Keratinocyte (primary cell): ENCODE measurements at regions not wholly inside any gene's neighbourhood (a gene's known extent, or its start where the extent isn't known, plus 50 kb on each side); places are given as distances from the start of the nearest gene placed in this dataset.

Source experiments
- DNase-seq: peaks from one replicate; pipeline ENCODE4 v3.0.0-alpha.2; 2011; ENCODE audit warnings: low read depth, missing footprints, low spot score
- FAIRE-seq: peaks from 2 replicates; lab custom pipeline; 2011; peaks lifted over from hg19 to GRCh38; lab: Jason Lieb, UNC
- H2AFZ ChIP-seq: 2 replicates; pipeline ENCODE4 v1.6.0; 2012; ENCODE audit warnings: low read length, control low read depth, inconsistent platforms; ENCODE audit not compliant: control insufficient read depth
- H3K27ac ChIP-seq: 2 replicates; pipeline ENCODE4 v1.5.1; 2011; ENCODE audit warnings: low read length; ENCODE audit not compliant: control insufficient read depth, insufficient read depth
- H3K27me3 ChIP-seq: 3 replicates; pipeline ENCODE4 v1.6.0; 2011; ENCODE audit warnings: low read length; ENCODE audit not compliant: control insufficient read depth, insufficient read depth; ENCODE audit errors: extremely low read depth
- H3K36me3 ChIP-seq, 2 experiments: 2 replicates in 1 of 2; 3 replicates in 1 of 2; pipeline ENCODE4 v1.5.1; 2011; ENCODE audit warnings: low read length in 2 of 2, mild to moderate bottlenecking in 1 of 2; ENCODE audit not compliant: control insufficient read depth in 2 of 2, insufficient read depth in 2 of 2; ENCODE audit errors: extremely low read depth in 1 of 2
- H3K4me1 ChIP-seq: 3 replicates; pipeline ENCODE4 v1.5.1; 2011; ENCODE audit warnings: low read length; ENCODE audit not compliant: control insufficient read depth, insufficient read depth; ENCODE audit errors: extremely low read depth
- H3K4me2 ChIP-seq: 3 replicates; pipeline ENCODE4 v1.6.0; 2011; ENCODE audit warnings: low read depth, low read length; ENCODE audit not compliant: control insufficient read depth, insufficient read depth; ENCODE audit errors: extremely low read depth
- H3K4me3 ChIP-seq, 3 experiments: fragments of 200-600 bp in 1 of 3; sonication (generic) in 1 of 3; 2 replicates in 2 of 3; 3 replicates in 1 of 3; pipeline ENCODE4 v1.5.1; 2011 to 2016; ENCODE audit warnings: low read length in 3 of 3, mild to moderate bottlenecking in 3 of 3, control low read depth in 2 of 3, inconsistent platforms in 1 of 3, low read depth in 1 of 3, mixed read lengths in 1 of 3, mixed run types in 1 of 3, moderate library complexity in 1 of 3; ENCODE audit not compliant: control insufficient read depth in 2 of 3, insufficient read depth in 2 of 3; ENCODE audit errors: extremely low read depth in 1 of 3
- H3K79me2 ChIP-seq: 2 replicates; pipeline ENCODE4 v1.6.0; 2012; ENCODE audit warnings: low read length; ENCODE audit not compliant: control insufficient read depth, insufficient read depth
- H3K9ac ChIP-seq: 3 replicates; pipeline ENCODE4 v1.6.0; 2011; ENCODE audit warnings: low read length; ENCODE audit not compliant: control insufficient read depth, insufficient read depth; ENCODE audit errors: extremely low read depth
- H3K9me1 ChIP-seq: 3 replicates; pipeline ENCODE4 v1.6.0; 2011; ENCODE audit warnings: low read length; ENCODE audit not compliant: control insufficient read depth, insufficient read depth; ENCODE audit errors: extremely low read depth
- H3K9me3 ChIP-seq: 2 replicates; pipeline ENCODE4 v1.5.1; 2012; ENCODE audit warnings: low read depth, low read length; ENCODE audit not compliant: control insufficient read depth
- H4K20me1 ChIP-seq: 3 replicates; pipeline ENCODE4 v1.6.0; 2011; ENCODE audit warnings: low read length; ENCODE audit not compliant: control insufficient read depth, insufficient read depth; ENCODE audit errors: extremely low read depth
- CTCF ChIP-seq, 3 experiments: IDR thresholded peaks in 1 of 3; conservative IDR thresholded peaks in 1 of 3; optimal IDR thresholded peaks in 1 of 3; 2 replicates in 2 of 3; 3 replicates in 1 of 3; pipeline versions ENCODE3 to v1.5.1; 2011; ENCODE audit warnings: low read length in 3 of 3, mild to moderate bottlenecking in 3 of 3, moderate library complexity in 2 of 3, control low read depth in 1 of 3, inconsistent platforms in 1 of 3; ENCODE audit not compliant: insufficient read depth in 2 of 3; ENCODE audit errors: extremely low read depth in 1 of 3
- EZH2 ChIP-seq: IDR thresholded peaks from one replicate; pipeline ENCODE4 v1.6.1; 2012; ENCODE audit warnings: inconsistent platforms, mild to moderate bottlenecking, low read length, moderate library complexity
- dilution Hi-C: fragments of 300-500 bp; cut with MboI; formaldehyde crosslinking; loops from one replicate; pipeline ENCODE4 v1.7.0; 2020; ENCODE audit warnings: low sequenced_read_pairs; ENCODE audit not compliant: extremely low pct_ligation_motif_present

- H3K27ac ChIP-seq = no peak overlapping the region
- no peak overlapping the region for H3K4me3 ChIP-seq
- H3K27me3 ChIP-seq = no peaks in the 10 kb centered on the region
- no peaks in the 10 kb centered on the region for H3K9me3 ChIP-seq
- dilution Hi-C loops = no loop called here
- no peak overlapping the region for H3K9ac ChIP-seq
- H2AFZ ChIP-seq = no peak overlapping the region
- FAIRE-seq (no peak), DNase-seq (no peak)
- H3K36me3 ChIP-seq = no peaks in the 10 kb centered on the region
- no peaks in the 10 kb centered on the region for H3K4me1 ChIP-seq
- H3K9me1 ChIP-seq = no peaks in the 10 kb centered on the region
- H3K4me2 ChIP-seq = no peak overlapping the region
- TF ChIP-seq CTCF (optimal IDR thresholded peaks at IDR 0.05 in 1 of 3, IDR thresholded peaks at IDR 0.05 in 1 of 3, conservative IDR thresholded peaks at IDR 0.05 in 1 of 3; ENCODE audit: extremely low read depth in 1 of 3, insufficient read depth in 2 of 3, low read length in 3 of 3) (no peak), EZH2 (no peak)
- no peaks in the 10 kb centered on the region for H3K79me2 ChIP-seq
- no peaks in the 10 kb centered on the region for H4K20me1 ChIP-seq
These were observed 163.8 kb downstream of the RASSF9 start for GRCh38 chr12:85672436-85672835.

DNA sequence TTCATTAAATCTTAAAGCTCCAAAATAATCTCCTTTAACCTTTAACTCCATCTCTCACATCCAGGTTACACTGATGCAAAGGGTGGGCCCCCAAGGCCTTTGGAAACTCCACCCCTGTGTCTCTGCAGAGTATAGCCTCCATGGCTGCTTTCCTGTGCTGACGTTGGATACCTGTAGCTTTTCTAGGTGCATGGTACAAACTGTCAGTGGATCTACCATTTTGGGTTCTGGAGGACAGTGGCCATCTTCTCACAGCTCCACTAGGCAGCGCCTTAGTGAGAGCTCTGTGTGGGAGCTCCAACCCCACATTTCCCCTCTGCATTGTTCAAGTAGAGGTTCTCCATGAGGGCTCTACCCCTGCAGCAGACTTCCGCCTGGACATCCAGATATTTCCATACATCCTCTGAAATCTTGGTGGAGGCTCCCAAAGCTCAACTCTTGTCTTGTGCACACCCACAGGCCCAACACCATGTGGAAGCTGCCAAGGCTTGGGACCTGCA lies 162.2 kb downstream of the RASSF9 start:
- no peak for DNase-seq
- no peak overlapping the region for H3K9ac ChIP-seq
- no peak for FAIRE-seq

More for the DNA sequence above, 162.2 kb downstream of the RASSF9 start:
- no peak overlapping the region for H3K27ac ChIP-seq
- H3K27me3 ChIP-seq = no peaks in the 10 kb centered on the region
- no peak overlapping the region for H3K4me2 ChIP-seq
- H3K79me2 ChIP-seq = no peaks in the 10 kb centered on the region
- no peaks in the 10 kb centered on the region for H3K4me1 ChIP-seq
- no peaks in the 10 kb centered on the region for H3K9me3 ChIP-seq
- no peaks in the 10 kb centered on the region for H3K36me3 ChIP-seq
- H3K9me1 ChIP-seq = no peaks in the 10 kb centered on the region
- TF ChIP-seq CTCF (optimal IDR thresholded peaks at IDR 0.05 in 1 of 3, IDR thresholded peaks at IDR 0.05 in 1 of 3, conservative IDR thresholded peaks at IDR 0.05 in 1 of 3; ENCODE audit: extremely low read depth in 1 of 3, insufficient read depth in 2 of 3, low read length in 3 of 3) (no peak), EZH2 (no peak)
- H4K20me1 ChIP-seq = no peaks in the 10 kb centered on the region
- dilution Hi-C loops = no loop called here
- no peak overlapping the region for H2AFZ ChIP-seq
- no peak overlapping the region for H3K4me3 ChIP-seq
